GM23338 (cell line): ENCODE measurements at regions not wholly inside any gene's neighbourhood (a gene's known extent, or its start where the extent isn't known, plus 50 kb on each side); places are given as distances from the start of the nearest gene placed in this dataset.

Experiments
- CREB1 ChIP-seq: fragments of 250-450 bp; sonication (Bioruptor Pico); IDR thresholded peaks from 2 replicates; pipeline ENCODE4 v1.5.0; 2020; ENCODE audit warnings: low read depth, mild to moderate bottlenecking, moderate library complexity
- CTCF ChIP-seq, 2 experiments: fragments of 200-600 bp in 1 of 2; sonication (generic) in 1 of 2; conservative IDR thresholded peaks; 2 replicates each; pipeline versions ENCODE4 v1.5.1 to v1.6.1; 2016 to 2017; ENCODE audit warnings: antibody characterized with exemption in 2 of 2, low read depth in 2 of 2, mild to moderate bottlenecking in 2 of 2, moderate library complexity in 1 of 2
- ETS1 ChIP-seq: IDR thresholded peaks from 2 replicates; pipeline ENCODE4 v1.6.1; 2016; ENCODE audit warnings: antibody characterized with exemption
- EZH2 ChIP-seq: fragments of 200-600 bp; sonication (generic); IDR thresholded peaks from one replicate; pipeline ENCODE4 v1.8.0; 2017; ENCODE audit warnings: antibody characterized with exemption, mild to moderate bottlenecking, low read depth; ENCODE audit not compliant: unreplicated experiment
- EZH2phosphoT487 ChIP-seq: fragments of 200-600 bp; sonication (generic); IDR thresholded peaks from one replicate; pipeline ENCODE4 v1.8.1; 2018; ENCODE audit warnings: antibody characterized with exemption; ENCODE audit not compliant: unreplicated experiment
- JUNB ChIP-seq: IDR thresholded peaks from one replicate; pipeline ENCODE4 v1.6.1; 2016; ENCODE audit warnings: antibody characterized with exemption; ENCODE audit not compliant: unreplicated experiment
- NANOG ChIP-seq: IDR thresholded peaks from 2 replicates; pipeline ENCODE4 v1.6.1; 2016; ENCODE audit warnings: antibody characterized with exemption, borderline replicate concordance
- POLR2AphosphoS5 ChIP-seq: IDR thresholded peaks from 2 replicates; pipeline ENCODE4 v1.6.1; 2016; ENCODE audit warnings: antibody characterized with exemption, low read depth
- REST ChIP-seq: IDR thresholded peaks from one replicate; pipeline ENCODE4 v1.6.1; 2018; ENCODE audit warnings: antibody characterized with exemption; ENCODE audit not compliant: unreplicated experiment
- STAT1 ChIP-seq: IDR thresholded peaks from one replicate; pipeline ENCODE4 v1.6.1; 2016; ENCODE audit warnings: antibody characterized with exemption; ENCODE audit not compliant: unreplicated experiment
- ZNF114 ChIP-seq: fragments of 250-450 bp; sonication (Bioruptor Pico); IDR thresholded peaks from 2 replicates; pipeline ENCODE4 v1.5.0; 2020; ENCODE audit warnings: mild to moderate bottlenecking, moderate library complexity
- ZNF331 ChIP-seq: fragments of 250-450 bp; sonication (Bioruptor Pico); IDR thresholded peaks from 2 replicates; pipeline ENCODE4 v1.5.0; 2020; ENCODE audit warnings: low read depth, mild to moderate bottlenecking, moderate library complexity
- ZNF462 ChIP-seq: fragments of 250-450 bp; sonication (Bioruptor Pico); IDR thresholded peaks from 2 replicates; pipeline ENCODE4 v1.5.0; 2020; ENCODE audit warnings: mild to moderate bottlenecking, moderate library complexity

GRCh38 chr10:128280271-128280670, 154.0 kb upstream of the MKI67 start:
- TF ChIP-seq EZH2phosphoT487 (no peak), CTCF (conservative IDR thresholded peaks at IDR 0.05; ENCODE audit: low read depth in 2 of 2) (no peak), POLR2AphosphoS5 (no peak), EZH2 (no peak), STAT1 (no peak), REST (no peak), CREB1 (CRISPR knock-in tag) (no peak), ETS1 (no peak), ZNF462 (CRISPR knock-in tag) (no peak), NANOG (no peak), ZNF114 (CRISPR knock-in tag) (no peak), JUNB (no peak), ZNF331 (no peak)
